ENCODE measurements at regions not wholly inside any gene's neighbourhood (a gene's known extent, or its start where the extent isn't known, plus 50 kb on each side); places are given as distances from the start of the nearest gene placed in this dataset.

GRCh38 chr2:181313845-181314244 is 143.3 kb upstream of the ITGA4 start:
- no peak overlapping the region for H3K4me3 ChIP-seq (ENCODE audit: low read length in 3 of 3)
- H3K9ac ChIP-seq (ENCODE audit: low read length in 3 of 3) = no peak overlapping the region
- no peaks in the 10 kb centered on the region for H3K36me3 ChIP-seq (ENCODE audit: control insufficient read depth in 2 of 3, insufficient read depth in 3 of 3, low read length in 3 of 3)
- H3K27ac ChIP-seq (ENCODE audit: low read depth in 2 of 2, low read length in 2 of 2) = no peak overlapping the region
- intact Hi-C loops (cut with DNase I) = no loop called here
- no peaks in the 10 kb centered on the region for H3K9me3 ChIP-seq (ENCODE audit: control insufficient read depth in 2 of 3, insufficient read depth in 1 of 3, low read length in 3 of 3)
- FAIRE-seq = no peak
- TF ChIP-seq CTCF (IDR thresholded peaks at IDR 0.05; ENCODE audit: borderline replicate concordance, extremely low read depth, insufficient read depth) = no peak
- no peak for DNase-seq
- H3K4me1 ChIP-seq (ENCODE audit: control insufficient read depth in 2 of 3, insufficient read depth in 2 of 3, low read depth in 1 of 3, low read length in 3 of 3) = no peaks in the 10 kb centered on the region
- no peaks in the 10 kb centered on the region for H3K27me3 ChIP-seq (ENCODE audit: control insufficient read depth, insufficient read depth, low read length)

- no peak for FAIRE-seq
- intact Hi-C loops (cut with DNase I) = no loop called here
- no peak overlapping the region for H3K27ac ChIP-seq (ENCODE audit: low read depth in 2 of 2, low read length in 2 of 2)
- H3K9ac ChIP-seq (ENCODE audit: low read length in 3 of 3) = no peak overlapping the region
- TF ChIP-seq CTCF (IDR thresholded peaks at IDR 0.05; ENCODE audit: borderline replicate concordance, extremely low read depth, insufficient read depth) = no peak
- no peak overlapping the region for H3K4me3 ChIP-seq (ENCODE audit: low read length in 3 of 3)
- H3K9me3 ChIP-seq (ENCODE audit: control insufficient read depth in 2 of 3, insufficient read depth in 1 of 3, low read length in 3 of 3) = no peaks in the 10 kb centered on the region
- H3K36me3 ChIP-seq (ENCODE audit: control insufficient read depth in 2 of 3, insufficient read depth in 3 of 3, low read length in 3 of 3) = no peaks in the 10 kb centered on the region
- no peaks in the 10 kb centered on the region for H3K4me1 ChIP-seq (ENCODE audit: control insufficient read depth in 2 of 3, insufficient read depth in 2 of 3, low read depth in 1 of 3, low read length in 3 of 3)
- H3K27me3 ChIP-seq (ENCODE audit: control insufficient read depth, insufficient read depth, low read length) = no peaks in the 10 kb centered on the region
- no peak for DNase-seq
These were observed 142.6 kb upstream of the ITGA4 start for GRCh38 chr2:181314551-181314950.

- TF ChIP-seq CTCF (IDR thresholded peaks at IDR 0.05; ENCODE audit: borderline replicate concordance, extremely low read depth, insufficient read depth) = no peak
- H3K27ac ChIP-seq (ENCODE audit: low read depth in 2 of 2, low read length in 2 of 2) = no peak overlapping the region
- no peak overlapping the region for H3K4me3 ChIP-seq (ENCODE audit: low read length in 3 of 3)
- no peaks in the 10 kb centered on the region for H3K4me1 ChIP-seq (ENCODE audit: control insufficient read depth in 2 of 3, insufficient read depth in 2 of 3, low read depth in 1 of 3, low read length in 3 of 3)
- H3K27me3 ChIP-seq (ENCODE audit: control insufficient read depth, insufficient read depth, low read length) = no peaks in the 10 kb centered on the region
- H3K9ac ChIP-seq (ENCODE audit: low read length in 3 of 3) = no peak overlapping the region
- no peaks in the 10 kb centered on the region for H3K36me3 ChIP-seq (ENCODE audit: control insufficient read depth in 2 of 3, insufficient read depth in 3 of 3, low read length in 3 of 3)
- no peak for FAIRE-seq
- intact Hi-C loops (cut with DNase I) = no loop called here
- no peaks in the 10 kb centered on the region for H3K9me3 ChIP-seq (ENCODE audit: control insufficient read depth in 2 of 3, insufficient read depth in 1 of 3, low read length in 3 of 3)
- DNase-seq = no peak
These were observed 139.7 kb upstream of the ITGA4 start for GRCh38 chr2:181317511-181317910.

Measured in kidney (tissue), 13 donors.